Medulla oblongata (tissue), 1 donor: ENCODE measurements at regions not wholly inside any gene's neighbourhood (a gene's known extent, or its start where the extent isn't known, plus 50 kb on each side); places are given as distances from the start of the nearest gene placed in this dataset.
"Not testable (repeated sequence)": the region's sequence is repeated elsewhere in the genome, so short reads cannot be mapped to it uniquely, and the experiment has no call there.

Source experiments
- DNase-seq: peaks from one replicate; pipeline ENCODE4 v3.0.0-alpha.2; 2015; ENCODE audit errors: extremely low spot score

GRCh38 chr7:81285142-81285871 is 366.5 kb upstream of the SEMA3C start:
- DNase-seq = no peak

- DNase-seq = no peak
These were observed 365.7 kb upstream of the SEMA3C start for GRCh38 chr7:81284576-81284975.

GRCh38 chr7:81280531-81280930 is 361.7 kb upstream of the SEMA3C start:
- DNase-seq = no peak

GRCh38 chr7:81277691-81278090 is 358.8 kb upstream of the SEMA3C start:
- DNase-seq = no peak

GRCh38 chr7:81273601-81274397 is 354.9 kb upstream of the SEMA3C start:
- DNase-seq = no peak

GRCh38 chr7:81272176-81272575 is 353.3 kb upstream of the SEMA3C start:
- no peak for DNase-seq

GRCh38 chr7:81268551-81268950 is 349.7 kb upstream of the SEMA3C start:
- no peak for DNase-seq

- DNase-seq = no peak
These were observed 348.7 kb upstream of the SEMA3C start for GRCh38 chr7:81267508-81267907.

- no peak for DNase-seq
These were observed 345.3 kb upstream of the SEMA3C start for GRCh38 chr7:81264116-81264515.

GRCh38 chr7:81260152-81260551 is 341.3 kb upstream of the SEMA3C start:
- DNase-seq = no peak

- peak; percentile 19 for DNase-seq
These were observed 338.1 kb upstream of the SEMA3C start for GRCh38 chr7:81256991-81257390.

- no peak for DNase-seq
These were observed 329.6 kb upstream of the SEMA3C start for GRCh38 chr7:81248420-81248819.

GRCh38 chr7:81247364-81247763 is 328.5 kb upstream of the SEMA3C start:
- DNase-seq = not testable (repeated sequence)

GRCh38 chr7:81245353-81245752 is 326.5 kb upstream of the SEMA3C start:
- DNase-seq = no peak

GRCh38 chr7:81244224-81244623 is 325.4 kb upstream of the SEMA3C start:
- DNase-seq = no peak

- no peak for DNase-seq
These were observed 317.7 kb upstream of the SEMA3C start for GRCh38 chr7:81236560-81236959.

- DNase-seq = no peak
These were observed 317.1 kb upstream of the SEMA3C start for GRCh38 chr7:81235997-81236396.

GRCh38 chr7:81234896-81235295 is 316.0 kb upstream of the SEMA3C start:
- DNase-seq = no peak

- DNase-seq = no peak
These were observed 314.5 kb upstream of the SEMA3C start for GRCh38 chr7:81233208-81233940.

GRCh38 chr7:81232084-81232799 is 313.4 kb upstream of the SEMA3C start:
- DNase-seq = no peak

GRCh38 chr7:81231301-81231838 is 312.5 kb upstream of the SEMA3C start:
- DNase-seq = no peak

- no peak for DNase-seq
These were observed 307.4 kb upstream of the SEMA3C start for GRCh38 chr7:81226234-81226633.
